Body of pancreas (tissue), 4 donors: ENCODE measurements at regions not wholly inside any gene's neighbourhood (a gene's known extent, or its start where the extent isn't known, plus 50 kb on each side); places are given as distances from the start of the nearest gene placed in this dataset.

Experiments used
- CTCF ChIP-seq, 7 experiments: fragments of 450-650 bp in 4 of 7; fragments of 200-600 bp in 3 of 7; sonication (generic) in 3 of 7; IDR thresholded peaks; one replicate each; pipeline ENCODE4 v1.5.1; 2016 to 2019; ENCODE audit warnings: antibody characterized with exemption in 7 of 7
- POLR2A ChIP-seq, 3 donors: fragments of 450-650 bp; IDR thresholded peaks; one replicate each; pipeline ENCODE4 v1.6.1; 2016; ENCODE audit warnings: antibody characterized with exemption in 3 of 3, mild to moderate bottlenecking in 2 of 3

- no peak for TF ChIP-seq CTCF (IDR thresholded peaks at IDR 0.05)
- no peak for TF ChIP-seq POLR2A (IDR thresholded peaks at IDR 0.05)
Measured at GRCh38 chr21:15559660-15560059, 170.1 kb upstream of the USP25 start.
